Inflammatory macrophage treated with lipopolysaccharide for 4 hours (primary cell): ENCODE measurements at regions not wholly inside any gene's neighbourhood (a gene's known extent, or its start where the extent isn't known, plus 50 kb on each side); places are given as distances from the start of the nearest gene placed in this dataset.
"Not testable (repeated sequence)": the region's sequence is repeated elsewhere in the genome, so short reads cannot be mapped to it uniquely, and the experiment has no call there.

ENCODE experiments used
- DNase-seq: peaks from one replicate; pipeline ENCODE4 v3.0.0-alpha.2; 2020

- no peak for DNase-seq
These were observed 1633.2 kb upstream of the NUDT12 start for GRCh38 chr5:105195765-105196164.

DNA sequence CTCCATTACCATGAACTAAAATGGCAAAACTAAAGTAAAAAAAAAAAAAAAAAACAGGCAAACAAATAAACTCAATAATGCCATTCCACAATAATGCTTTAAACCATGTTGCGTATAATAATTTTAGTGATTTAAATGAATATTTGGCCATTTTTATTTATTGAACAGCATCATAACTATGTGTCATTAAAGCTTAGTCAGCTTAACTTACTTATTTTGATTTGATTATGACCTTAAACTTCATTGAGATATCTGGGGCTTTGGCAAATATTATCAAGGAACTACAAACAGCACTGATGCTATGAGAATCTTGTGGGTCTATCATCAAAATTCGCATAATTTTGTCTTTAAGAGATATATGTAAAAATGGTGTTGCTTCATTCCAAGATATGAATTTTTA lies 1610.3 kb upstream of the NUDT12 start:
- no peak for DNase-seq

- DNase-seq: no peak
These were observed 1606.2 kb upstream of the NUDT12 start for GRCh38 chr5:105168806-105169205.

DNA sequence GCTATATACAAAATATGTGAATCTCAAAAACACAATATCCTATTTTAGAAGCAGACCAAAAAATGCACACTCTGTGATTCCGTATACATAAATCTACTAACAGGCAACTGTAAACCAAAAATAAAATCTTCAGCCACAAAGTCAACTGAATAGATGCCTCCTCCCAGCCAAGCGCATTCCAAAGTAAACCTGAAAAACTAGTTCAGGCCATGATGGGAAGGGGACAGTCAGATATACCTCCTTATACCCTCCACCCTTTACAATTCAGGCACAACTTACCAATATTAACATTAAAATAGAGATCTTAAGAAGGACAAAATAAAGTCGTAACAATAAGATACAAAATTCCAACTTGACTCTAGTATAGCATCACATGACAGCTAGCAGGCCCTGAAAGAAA lies 1604.5 kb upstream of the NUDT12 start:
- DNase-seq: no peak

DNA sequence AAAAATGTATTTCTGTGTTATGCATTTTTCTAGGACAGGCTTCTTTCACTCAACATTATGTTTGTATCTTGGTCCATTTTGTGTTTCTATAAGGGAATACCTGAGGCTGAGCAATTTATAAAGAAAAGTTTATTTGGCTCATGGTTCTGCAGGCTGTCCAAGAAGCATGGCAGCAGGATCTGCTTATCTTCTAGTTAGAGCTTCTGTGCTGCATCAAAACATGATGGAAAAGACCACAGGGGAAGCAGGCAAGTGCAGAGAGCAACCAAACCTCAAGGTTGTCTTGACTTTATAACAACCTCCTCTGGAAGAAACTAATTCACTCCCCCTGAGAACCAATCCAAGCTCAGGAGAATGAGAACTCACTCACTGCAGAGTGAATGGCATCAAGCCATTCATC lies 1601.0 kb upstream of the NUDT12 start:
- DNase-seq: no peak

- DNase-seq: not testable (repeated sequence)
These were observed 1600.0 kb upstream of the NUDT12 start for GRCh38 chr5:105162557-105162956.

DNA sequence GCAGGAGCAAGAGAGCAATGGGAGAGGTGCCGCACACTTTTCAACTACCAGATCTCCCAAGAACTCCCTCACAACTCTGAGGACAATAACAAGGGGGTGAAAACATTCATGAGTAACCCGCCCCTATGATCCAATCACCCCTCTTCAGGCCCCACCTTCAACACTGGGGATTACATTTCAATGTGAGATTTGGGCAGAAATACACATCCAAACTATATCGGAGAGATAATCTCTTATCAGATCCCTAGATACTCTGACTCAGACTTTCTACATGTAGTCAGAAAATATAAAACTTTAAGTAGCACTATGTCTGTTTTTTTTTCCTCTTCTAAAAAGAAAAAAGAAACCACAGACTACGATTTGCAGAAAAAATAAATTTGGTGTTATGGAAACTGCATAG lies 1595.9 kb upstream of the NUDT12 start:
- no peak for DNase-seq

GRCh38 chr5:105150323-105150722 lies 1587.7 kb upstream of the NUDT12 start:
- DNase-seq: no peak

- no peak for DNase-seq
These were observed 1584.3 kb upstream of the NUDT12 start for GRCh38 chr5:105146867-105147266.

- no peak for DNase-seq
These were observed 1582.6 kb upstream of the NUDT12 start for GRCh38 chr5:105145152-105145551.

DNA sequence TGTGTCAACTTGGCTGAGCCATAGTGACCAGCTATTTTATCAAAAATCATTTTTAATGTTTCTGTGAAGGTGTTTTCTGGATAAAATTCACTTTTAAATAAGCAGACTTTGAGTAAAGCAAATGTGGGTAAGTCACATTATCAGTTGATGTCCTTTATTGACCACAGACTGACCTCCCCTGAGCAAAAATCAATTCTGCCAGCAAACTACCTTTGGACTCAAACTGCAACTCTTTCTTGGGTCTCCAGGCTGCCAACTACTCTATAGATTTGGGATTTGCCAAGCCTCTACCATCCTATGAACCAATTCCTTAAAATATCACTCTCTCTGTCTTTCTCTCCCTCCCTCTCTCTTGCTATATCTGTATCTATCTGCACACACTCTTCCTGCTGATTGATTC lies 1571.7 kb upstream of the NUDT12 start:
- no peak for DNase-seq

- no peak for DNase-seq
These were observed 1570.5 kb upstream of the NUDT12 start for GRCh38 chr5:105133087-105133486.

GRCh38 chr5:105132581-105132980 lies 1570.0 kb upstream of the NUDT12 start:
- no peak for DNase-seq

DNA sequence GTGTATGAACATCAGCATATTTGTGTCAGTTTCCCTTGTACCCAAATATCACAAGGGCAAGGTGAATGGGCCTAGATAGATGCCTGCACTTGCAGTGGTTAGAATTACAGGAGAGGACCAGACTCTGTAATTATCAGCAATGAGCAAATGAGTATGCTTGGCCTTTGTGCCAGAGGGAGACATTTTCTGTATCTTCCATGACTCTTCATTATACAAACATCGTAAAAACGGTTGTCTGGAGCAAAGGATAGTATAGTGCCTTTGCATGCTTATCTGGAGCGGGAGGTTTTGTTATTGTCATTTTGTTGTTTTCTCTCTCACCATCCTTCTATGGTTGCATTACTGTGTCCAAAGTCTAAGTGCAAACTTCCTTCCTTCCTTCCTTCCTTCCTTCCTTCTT lies 1568.5 kb upstream of the NUDT12 start:
- DNase-seq: no peak

- DNase-seq: no peak
These were observed 1539.0 kb upstream of the NUDT12 start for GRCh38 chr5:105101577-105101976.

DNA sequence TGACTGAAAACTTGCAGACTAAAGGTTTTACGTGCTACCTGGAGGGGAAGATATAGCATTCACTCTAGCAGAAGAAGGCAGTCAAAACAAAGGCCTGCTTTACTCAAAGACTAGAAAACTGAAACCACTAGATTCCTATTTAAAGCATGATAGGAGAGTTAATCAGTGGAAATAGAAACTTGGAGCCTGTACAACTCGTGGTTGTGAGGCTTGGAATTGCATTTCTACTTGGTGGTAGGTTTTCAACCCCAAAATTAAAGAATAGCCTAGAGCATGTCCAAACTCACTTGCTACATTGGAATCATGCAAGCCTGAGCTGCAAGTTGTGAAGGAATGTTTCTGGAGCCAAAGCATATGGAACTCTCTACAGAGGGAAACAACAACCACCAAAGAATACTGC lies 1526.4 kb upstream of the NUDT12 start:
- no peak for DNase-seq

DNA sequence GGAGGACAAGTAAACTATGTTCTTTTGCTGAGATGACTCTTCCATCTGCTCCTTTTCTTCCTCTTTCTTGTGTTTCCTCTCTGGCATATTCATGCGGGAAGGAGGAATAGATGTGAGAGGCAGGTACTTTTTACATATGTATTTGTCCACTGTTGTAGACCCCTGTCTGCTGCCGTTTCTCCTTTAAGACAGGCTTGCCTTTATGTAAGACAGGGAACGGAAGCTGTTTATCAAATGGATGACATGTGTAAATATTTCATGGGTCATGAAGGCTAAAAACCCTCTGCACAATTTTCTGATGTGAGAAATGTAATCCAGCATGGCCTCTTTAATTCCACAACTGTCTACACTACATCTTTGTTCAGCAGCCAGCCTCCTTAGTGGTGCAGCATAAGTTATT lies 1525.5 kb upstream of the NUDT12 start:
- no peak for DNase-seq

GRCh38 chr5:105057893-105058292 lies 1495.3 kb upstream of the NUDT12 start:
- no peak for DNase-seq

- no peak for DNase-seq
These were observed 1494.4 kb upstream of the NUDT12 start for GRCh38 chr5:105057001-105057436.

DNA sequence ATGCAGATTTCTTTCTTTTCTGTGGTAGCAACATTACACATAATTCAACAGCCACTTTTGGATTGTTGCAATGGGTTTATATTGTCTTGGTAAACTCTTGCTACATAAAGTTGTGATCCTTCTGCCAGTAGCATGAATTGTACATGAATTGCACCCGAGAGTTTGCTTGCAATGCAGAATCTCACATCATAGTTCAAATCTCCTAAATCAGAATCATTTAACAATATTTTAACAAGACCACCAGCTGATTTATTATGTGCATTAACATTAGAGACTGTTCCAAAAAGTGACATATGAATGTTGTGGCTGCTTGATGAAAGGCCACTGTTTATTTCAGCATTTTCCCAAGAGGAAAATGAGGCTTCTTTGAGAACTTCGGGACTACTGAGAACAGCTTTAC lies 1491.8 kb upstream of the NUDT12 start:
- DNase-seq: no peak

- DNase-seq: no peak
These were observed 1480.0 kb upstream of the NUDT12 start for GRCh38 chr5:105042623-105043022.

DNA sequence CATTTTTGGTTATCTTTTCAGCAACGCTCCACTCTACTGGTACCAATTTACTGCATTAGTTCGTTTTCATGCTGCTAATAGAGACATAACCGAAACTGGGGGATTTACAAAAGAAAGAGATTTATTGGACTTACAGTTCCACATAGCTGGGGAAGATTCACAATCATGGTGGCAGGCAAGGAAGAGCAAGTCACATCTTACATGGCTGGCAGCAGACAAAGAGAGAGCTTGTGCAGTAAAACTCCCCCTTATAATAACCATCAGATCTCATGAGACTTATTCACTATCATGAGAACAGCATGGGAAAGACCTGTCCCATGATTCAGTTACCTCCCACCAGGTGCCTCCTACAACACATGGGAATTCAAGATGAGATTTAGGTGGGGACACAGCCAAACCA lies 1474.2 kb upstream of the NUDT12 start:
- not testable (repeated sequence) for DNase-seq

DNA sequence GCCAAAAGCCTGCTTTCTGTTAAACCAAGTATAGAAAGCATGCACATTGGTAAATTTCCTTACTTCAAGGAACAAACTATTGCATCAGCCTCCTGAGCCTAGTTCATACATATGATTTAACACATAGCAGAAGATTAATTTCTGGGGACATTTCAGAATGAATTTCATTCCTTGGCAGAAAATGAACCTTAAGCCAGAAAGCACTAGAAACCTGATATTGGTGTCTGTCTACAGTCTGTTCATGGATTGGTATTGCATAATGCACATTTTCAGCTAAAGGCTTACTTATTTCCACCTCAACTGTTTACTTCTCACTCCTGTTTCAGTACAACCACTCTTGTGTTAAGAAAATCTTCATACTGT lies 1471.8 kb upstream of the NUDT12 start:
- DNase-seq: no peak

- DNase-seq: no peak
These were observed 1471.2 kb upstream of the NUDT12 start for GRCh38 chr5:105033637-105034400.

DNA sequence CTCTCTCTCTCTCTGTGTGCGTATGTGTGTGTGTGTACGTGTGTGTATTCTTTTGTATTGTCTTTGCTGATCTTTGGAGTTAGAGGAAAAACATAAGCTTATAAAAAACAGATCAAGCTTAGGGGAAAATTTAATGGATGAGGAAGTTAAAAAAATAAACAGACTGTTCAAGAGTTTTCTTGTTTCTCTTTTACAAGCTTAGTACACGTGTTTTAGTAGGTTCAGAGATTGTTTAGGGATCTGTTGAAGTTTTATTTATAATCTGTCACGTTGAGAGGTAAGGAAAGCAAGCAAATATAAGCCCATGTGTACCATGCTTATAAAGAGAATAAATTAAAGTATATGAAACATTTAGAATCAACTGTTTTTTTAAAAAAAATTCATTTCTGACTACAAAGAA lies 1470.3 kb upstream of the NUDT12 start:
- DNase-seq: no peak
